Ishikawa (cell line): ENCODE measurements at regions not wholly inside any gene's neighbourhood (a gene's known extent, or its start where the extent isn't known, plus 50 kb on each side); places are given as distances from the start of the nearest gene placed in this dataset.

Experiments
- CEBPB ChIP-seq: IDR thresholded peaks from 2 replicates; pipeline ENCODE4 v1.6.1; 2012
- CREB1 ChIP-seq: IDR thresholded peaks from 2 replicates; pipeline ENCODE4 v1.6.1; 2012; ENCODE audit warnings: low read depth
- EGR1 ChIP-seq: IDR thresholded peaks from 2 replicates; pipeline ENCODE4 v1.6.1; 2012
- EP300 ChIP-seq: IDR thresholded peaks from 2 replicates; pipeline ENCODE4 v1.6.1; 2012; ENCODE audit warnings: borderline replicate concordance
- FOXM1 ChIP-seq: IDR thresholded peaks from 2 replicates; pipeline ENCODE4 v1.6.1; 2012; ENCODE audit warnings: low read depth, borderline replicate concordance
- NFIC ChIP-seq: IDR thresholded peaks from 2 replicates; pipeline ENCODE4 v1.6.1; 2012
- RAD21 ChIP-seq: IDR thresholded peaks from 2 replicates; pipeline ENCODE4 v1.6.1; 2012; ENCODE audit warnings: low read depth
- REST ChIP-seq: IDR thresholded peaks from 2 replicates; pipeline ENCODE4 v1.6.1; 2012; ENCODE audit warnings: low read depth, mild to moderate bottlenecking
- TAF1 ChIP-seq: IDR thresholded peaks from 2 replicates; pipeline ENCODE4 v1.6.1; 2012; ENCODE audit warnings: low read depth, mild to moderate bottlenecking
- TCF12 ChIP-seq: IDR thresholded peaks from 2 replicates; pipeline ENCODE4 v1.6.1; 2012; ENCODE audit warnings: low read depth
- TEAD4 ChIP-seq: IDR thresholded peaks from 2 replicates; pipeline ENCODE4 v1.6.1; 2012
- USF1 ChIP-seq: IDR thresholded peaks from 2 replicates; pipeline ENCODE4 v1.6.1; 2012
- YY1 ChIP-seq: IDR thresholded peaks from 2 replicates; pipeline ENCODE4 v1.6.1; 2012; ENCODE audit warnings: low read depth
- ZBTB7A ChIP-seq: IDR thresholded peaks from 2 replicates; pipeline ENCODE4 v1.6.1; 2012; ENCODE audit warnings: low read depth
- TF ChIP-seq, protein P1 (sequence below): IDR thresholded peaks from 2 replicates; pipeline ENCODE4 v1.6.1; 2012

GRCh38 chr15:98025237-98025636 lies 64.7 kb downstream of the ARRDC4 start:
- TF ChIP-seq CREB1 (no peak), TEAD4 (no peak), YY1 (no peak), USF1 (no peak), NFIC (no peak), ZBTB7A (no peak)
- TF ChIP-seq, protein P1, sequence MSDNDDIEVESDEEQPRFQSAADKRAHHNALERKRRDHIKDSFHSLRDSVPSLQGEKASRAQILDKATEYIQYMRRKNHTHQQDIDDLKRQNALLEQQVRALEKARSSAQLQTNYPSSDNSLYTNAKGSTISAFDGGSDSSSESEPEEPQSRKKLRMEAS: no peak

DNA sequence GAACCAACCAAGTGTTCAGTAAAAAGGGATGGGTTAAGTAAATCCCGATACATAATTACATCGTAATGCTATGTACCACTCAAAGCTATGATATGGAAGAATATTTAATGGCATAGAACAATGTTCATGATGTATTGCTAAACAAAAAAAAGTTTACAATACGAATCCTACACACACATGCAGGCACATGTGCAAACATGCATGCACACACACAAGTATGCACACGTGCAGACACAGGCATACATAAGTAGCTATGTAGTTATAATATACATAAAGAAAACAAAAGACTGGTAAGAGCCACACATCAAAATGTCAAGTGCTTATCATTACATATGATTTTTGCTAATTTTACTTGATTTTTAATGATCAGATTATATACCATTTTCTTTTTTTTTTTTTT lies 74.2 kb downstream of the ARRDC4 start:
- no peak for TF ChIP-seq YY1
- TF ChIP-seq TAF1: no peak
- no peak for TF ChIP-seq USF1
- no peak for TF ChIP-seq ZBTB7A
- TF ChIP-seq, protein P1: no peak
- TF ChIP-seq EGR1: no peak

DNA sequence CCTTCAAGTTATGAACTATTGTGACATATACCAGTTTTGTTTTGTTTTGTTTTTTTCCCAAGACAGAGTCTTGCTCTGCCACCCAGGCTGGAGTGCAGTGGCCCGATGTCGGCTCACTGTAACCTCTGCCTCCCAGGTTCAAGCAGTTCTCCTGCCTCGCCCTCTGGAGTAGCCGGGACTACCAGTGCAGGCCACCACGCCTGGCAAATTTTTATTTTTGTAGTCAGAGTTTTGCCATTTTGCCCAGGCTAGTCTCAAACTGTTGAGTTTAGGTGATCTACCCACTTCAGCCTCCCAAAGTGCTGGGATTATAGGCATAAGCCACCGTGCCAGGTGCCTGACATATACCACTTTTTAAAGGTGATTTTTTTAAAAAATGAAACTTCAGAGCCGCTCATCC lies 74.6 kb downstream of the ARRDC4 start:
- TF ChIP-seq ZBTB7A (no peak), REST (no peak), EGR1 (no peak), RAD21 (no peak), EP300 (no peak), TAF1 (no peak), TEAD4 (no peak), YY1 (no peak), FOXM1 (no peak), CREB1 (no peak), NFIC (no peak), TCF12 (no peak), CEBPB (no peak), USF1 (no peak)
- TF ChIP-seq, protein P1: no peak

- TF ChIP-seq REST: no peak
- TF ChIP-seq CEBPB: no peak
- TF ChIP-seq EP300: no peak
- no peak for TF ChIP-seq TAF1
- TF ChIP-seq YY1: no peak
- TF ChIP-seq TCF12: no peak
- TF ChIP-seq TEAD4: no peak
- TF ChIP-seq RAD21: no peak
- TF ChIP-seq ZBTB7A: no peak
- TF ChIP-seq NFIC: no peak
- TF ChIP-seq EGR1: no peak
- TF ChIP-seq, protein P1: no peak
- no peak for TF ChIP-seq CREB1
Measured at GRCh38 chr15:98035577-98036010, 75.1 kb downstream of the ARRDC4 start.

- TF ChIP-seq TEAD4 (no peak), FOXM1 (no peak), USF1 (no peak), TCF12 (no peak), ZBTB7A (no peak)
Measured at GRCh38 chr15:98039596-98039995, 79.1 kb downstream of the ARRDC4 start.
